AG04449 (cell line): ENCODE measurements at regions not wholly inside any gene's neighbourhood (a gene's known extent, or its start where the extent isn't known, plus 50 kb on each side); places are given as distances from the start of the nearest gene placed in this dataset.

Experiments used
- CTCF ChIA-PET: fragments of 350-600 bp; formaldehyde crosslinking; extraction: SDS; loops from one replicate; lab custom pipeline; 2021; ENCODE audit warnings: antibody characterized with exemption; lab: Yijun Ruan, JAX
- POLR2A ChIA-PET: fragments of 400-600, 350-600 bp; formaldehyde crosslinking; extraction: SDS; loops from one replicate; lab custom pipeline; 2020; ENCODE audit warnings: antibody characterized with exemption, inconsistent platforms; lab: Yijun Ruan, JAX
- DNase-seq: peaks from one replicate; pipeline ENCODE4 v3.0.0-alpha.2; 2010; ENCODE audit warnings: low read depth, low spot score
- H3K4me3 ChIP-seq: 2 replicates; pipeline ENCODE4 v1.5.1; 2011; ENCODE audit warnings: low read depth, mild to moderate bottlenecking, control low read depth, low read length
- CTCF ChIP-seq: IDR thresholded peaks from one replicate; pipeline ENCODE4 v1.5.1; 2011; ENCODE audit warnings: mild to moderate bottlenecking, moderate library complexity, low read length, control low read depth, inconsistent platforms; ENCODE audit not compliant: insufficient read depth; ENCODE audit errors: missing control alignments

DNA sequence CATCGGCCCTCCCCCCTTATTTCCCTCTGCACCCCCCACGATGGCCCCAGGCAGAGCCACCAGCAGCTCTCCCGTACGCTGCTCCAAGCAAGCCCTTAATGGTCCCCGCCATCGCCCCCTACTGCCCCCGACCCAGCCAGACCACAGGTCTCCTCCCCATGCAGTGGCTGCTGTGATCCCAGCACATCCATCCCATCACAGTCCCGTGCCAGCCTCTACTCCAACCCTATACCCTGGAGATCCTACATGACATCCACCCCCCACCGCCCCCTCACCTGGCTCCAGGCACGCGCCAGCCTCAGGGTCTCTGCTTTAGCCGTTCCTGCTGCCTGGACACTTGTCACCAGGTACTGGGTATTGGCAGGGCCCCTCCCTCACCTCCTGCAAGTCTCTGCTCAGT, 85.8 kb upstream of the RTL6 start:
- no peak overlapping the region for H3K4me3 ChIP-seq
- POLR2A ChIA-PET: no interaction called here
- CTCF ChIA-PET: no interaction called here
- DNase-seq: no peak
- TF ChIP-seq CTCF: no peak

DNA sequence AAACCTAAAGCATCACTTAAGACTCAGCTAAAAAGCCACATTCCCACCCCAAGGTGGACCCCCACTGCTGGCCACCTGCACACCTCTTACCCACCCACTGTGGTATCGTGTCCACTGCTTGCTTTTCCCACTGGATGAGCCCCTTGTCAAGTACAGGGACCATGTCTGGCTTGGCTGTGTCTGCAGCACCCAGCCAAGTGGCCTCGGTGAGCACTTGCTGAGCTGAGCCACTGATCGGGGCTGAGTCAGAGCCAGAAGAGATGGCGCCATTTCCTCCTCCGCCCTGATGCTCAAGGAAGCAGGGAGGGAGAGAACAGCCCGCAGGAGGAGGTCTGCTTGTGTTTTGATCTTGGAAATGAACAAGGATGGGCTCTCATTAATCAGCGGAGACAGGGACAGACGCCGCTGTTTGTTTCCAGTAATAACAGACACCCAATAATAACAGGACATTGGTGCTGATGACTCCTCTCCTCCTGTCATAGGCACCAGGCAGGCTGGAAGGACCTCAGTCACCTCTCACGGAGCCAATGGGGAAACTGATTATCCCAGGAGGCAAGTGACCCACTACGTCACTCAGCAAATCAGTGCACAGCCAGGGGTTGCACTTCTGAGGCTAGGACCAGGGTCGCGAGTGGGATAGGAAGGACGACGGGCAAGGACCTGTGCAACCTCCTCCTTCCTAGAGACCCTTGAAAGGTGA, 85.2 kb upstream of the RTL6 start:
- no peak for TF ChIP-seq CTCF
- no peak for DNase-seq
- ChIA-PET CTCF (interaction anchor here (1.4 kb wide), 1 partner anchor 13 kb away, joined by 4 read pairs; no protein-coding TSS in a partner anchor), POLR2A (no interaction called here)
- H3K4me3 ChIP-seq: no peak overlapping the region

DNA sequence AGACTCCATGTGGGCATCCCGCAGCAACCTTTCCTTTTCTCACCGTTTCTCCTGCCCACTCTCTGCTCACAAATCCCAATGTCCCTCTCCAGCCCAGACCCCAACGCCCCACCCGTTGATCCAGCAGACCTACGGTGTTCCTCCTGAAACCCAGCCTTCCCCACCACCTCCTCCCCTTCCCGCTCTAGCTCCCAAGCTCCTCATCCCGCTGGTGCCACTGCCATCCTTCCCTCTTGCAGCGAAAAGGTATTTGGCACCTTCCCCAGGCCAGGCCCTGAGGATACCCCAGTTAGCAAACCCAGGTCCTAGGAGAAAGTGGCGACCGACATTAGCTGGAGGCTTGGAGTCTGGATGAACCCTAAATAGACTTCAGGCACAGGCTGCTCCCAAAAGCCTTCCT, 84.0 kb upstream of the RTL6 start:
- no peak for DNase-seq
- CTCF ChIA-PET: interaction anchor here (1.1 to 1.4 kb wide), 2 partner anchors 12 to 501 kb away, joined by 3 to 4 read pairs; no protein-coding TSS in a partner anchor
- no peak for TF ChIP-seq CTCF

DNA sequence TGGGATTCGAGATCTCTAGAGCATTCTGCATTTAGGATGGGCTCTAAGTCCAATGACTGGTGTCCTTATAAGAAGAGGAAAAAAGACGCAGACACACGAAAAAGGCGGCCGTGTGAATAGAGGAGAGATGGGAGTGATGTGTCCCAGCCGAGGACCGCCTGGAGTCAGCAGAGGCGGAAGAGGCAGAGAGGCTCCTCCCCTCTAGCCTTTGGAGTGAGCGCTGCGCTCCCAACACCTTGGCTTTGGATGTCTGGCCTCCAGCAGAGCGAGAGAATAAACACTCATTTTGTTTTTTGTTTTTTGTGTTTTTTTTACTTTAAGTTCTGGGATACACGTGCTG, 83.0 kb upstream of the RTL6 start:
- CTCF ChIA-PET: interaction anchor here (0.7 kb wide), 2 partner anchors 45 to 588 kb away, joined by 3 read pairs; no protein-coding TSS in a partner anchor
- no peak for TF ChIP-seq CTCF

More for the DNA sequence above, 84.0 kb upstream of the RTL6 start:
- no peak overlapping the region for H3K4me3 ChIP-seq
- POLR2A ChIA-PET: no interaction called here

DNA sequence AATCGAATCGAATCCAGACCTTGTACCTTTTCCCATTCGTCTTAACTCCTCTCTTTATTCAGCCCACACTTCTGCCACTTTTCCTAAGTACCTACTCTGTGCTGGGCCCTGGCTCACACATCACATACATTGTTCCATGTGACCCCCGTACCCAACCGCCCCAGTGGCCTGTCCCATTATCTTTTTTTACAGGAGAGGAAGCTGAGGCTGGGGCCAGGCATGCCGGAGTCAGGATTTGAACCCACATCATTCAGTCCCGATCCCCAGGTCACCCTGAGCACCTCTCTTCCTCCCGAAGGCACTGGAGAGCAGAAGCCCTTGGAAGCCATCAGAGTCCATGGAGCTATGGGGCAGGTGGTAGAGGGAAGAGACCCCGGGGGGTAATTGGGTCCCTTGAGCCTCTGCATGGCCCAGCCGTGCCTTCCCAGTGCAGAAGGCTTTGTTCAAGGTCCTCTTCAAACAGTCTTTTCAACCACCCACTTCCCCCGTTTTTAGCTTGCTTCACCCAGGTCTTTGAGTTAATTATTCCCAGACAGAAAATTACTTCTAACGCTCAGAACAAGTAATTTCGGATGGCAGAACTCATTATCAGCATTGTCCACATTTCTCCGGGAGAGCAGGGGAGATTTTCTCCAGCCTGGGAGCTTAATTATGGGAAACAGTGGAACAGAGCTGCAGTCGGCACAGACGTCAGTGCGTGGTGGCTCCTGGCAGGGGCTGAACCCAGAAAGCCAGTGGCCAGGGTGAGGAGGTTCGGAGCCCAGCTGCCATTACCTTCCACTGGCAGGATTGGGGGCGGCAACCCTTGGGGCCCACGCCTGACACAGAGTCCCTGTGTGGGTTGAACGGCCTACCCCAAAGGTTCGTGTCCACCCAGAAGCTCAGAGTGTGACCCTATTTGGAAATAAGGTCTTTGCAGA, 82.4 kb upstream of the RTL6 start:
- no peak for TF ChIP-seq CTCF
- no peak overlapping the region for H3K4me3 ChIP-seq
- no peak for DNase-seq
- ChIA-PET CTCF (interaction anchor here (0.7 kb wide), 3 partner anchors 45 to 587 kb away, joined by 3 read pairs; no protein-coding TSS in a partner anchor), POLR2A (no interaction called here)

More for the DNA sequence above, 83.0 kb upstream of the RTL6 start:
- no peak overlapping the region for H3K4me3 ChIP-seq
- POLR2A ChIA-PET: no interaction called here
- DNase-seq: no peak

- POLR2A ChIA-PET: no interaction called here
Observed at GRCh38 chr22:44578516-44579230, 80.6 kb upstream of the RTL6 start.

More at GRCh38 chr22:44578516-44579230, 80.6 kb upstream of the RTL6 start:
- CTCF ChIA-PET: interaction anchor here (1.0 to 2.1 kb wide), 3 partner anchors 8 to 9 kb away, joined by 3 to 8 read pairs (median 4); no protein-coding TSS in a partner anchor
- no peak for DNase-seq
- no peak for TF ChIP-seq CTCF
- no peak overlapping the region for H3K4me3 ChIP-seq
